NB4 (cell line): ENCODE measurements at regions not wholly inside any gene's neighbourhood (a gene's known extent, or its start where the extent isn't known, plus 50 kb on each side); places are given as distances from the start of the nearest gene placed in this dataset.

ENCODE experiments used
- DNase-seq: peaks from one replicate; pipeline ENCODE4 v3.0.0; 2010; ENCODE audit warnings: low read depth
- H3K4me3 ChIP-seq: one replicate; pipeline ENCODE4 v1.5.1; 2011; ENCODE audit warnings: mild to moderate bottlenecking, low read depth, low read length, moderate library complexity
- CTCF ChIP-seq: IDR thresholded peaks from one replicate; pipeline ENCODE4 v1.5.1; 2012; ENCODE audit warnings: low read depth, low read length
- MAX ChIP-seq: IDR thresholded peaks from 2 replicates; pipeline ENCODE4 v1.6.1; 2011; ENCODE audit warnings: low read depth, low read length
- MYC ChIP-seq: IDR thresholded peaks from 2 replicates; pipeline ENCODE4 v1.6.1; 2011; ENCODE audit warnings: low read depth, low read length
- POLR2A ChIP-seq: IDR thresholded peaks from 2 replicates; pipeline ENCODE4 v1.6.1; 2011; ENCODE audit warnings: mild to moderate bottlenecking; ENCODE audit not compliant: insufficient read length; ENCODE audit errors: extremely low read depth

- no peak for TF ChIP-seq MYC
- TF ChIP-seq POLR2A = no peak
- no peak for TF ChIP-seq CTCF
- TF ChIP-seq MAX = no peak
- H3K4me3 ChIP-seq = no peak overlapping the region
- DNase-seq = no peak
Measured at GRCh38 chr4:106869551-106869950, 166.6 kb downstream of the DKK2 start.

GRCh38 chr4:106868381-106869035 is 167.6 kb downstream of the DKK2 start:
- no peak for DNase-seq
- no peak for TF ChIP-seq MYC
- TF ChIP-seq POLR2A = no peak
- no peak for TF ChIP-seq MAX
- TF ChIP-seq CTCF = no peak
- H3K4me3 ChIP-seq = no peak overlapping the region

GRCh38 chr4:106864231-106864630 is 171.9 kb downstream of the DKK2 start:
- no peak overlapping the region for H3K4me3 ChIP-seq
- no peak for TF ChIP-seq POLR2A
- TF ChIP-seq MYC = no peak
- TF ChIP-seq CTCF = no peak
- no peak for TF ChIP-seq MAX
- no peak for DNase-seq

- DNase-seq = no peak
- no peak overlapping the region for H3K4me3 ChIP-seq
- no peak for TF ChIP-seq MYC
- TF ChIP-seq MAX = no peak
- no peak for TF ChIP-seq POLR2A
- no peak for TF ChIP-seq CTCF
Measured at GRCh38 chr4:106854569-106855351, 181.4 kb downstream of the DKK2 start.

GRCh38 chr4:106852426-106852825 is 183.7 kb downstream of the DKK2 start:
- no peak for DNase-seq
- no peak overlapping the region for H3K4me3 ChIP-seq
- TF ChIP-seq POLR2A = no peak
- no peak for TF ChIP-seq MYC
- no peak for TF ChIP-seq MAX
- no peak for TF ChIP-seq CTCF
